ENCODE measurements at regions not wholly inside any gene's neighbourhood (a gene's known extent, or its start where the extent isn't known, plus 50 kb on each side); places are given as distances from the start of the nearest gene placed in this dataset.

DNA sequence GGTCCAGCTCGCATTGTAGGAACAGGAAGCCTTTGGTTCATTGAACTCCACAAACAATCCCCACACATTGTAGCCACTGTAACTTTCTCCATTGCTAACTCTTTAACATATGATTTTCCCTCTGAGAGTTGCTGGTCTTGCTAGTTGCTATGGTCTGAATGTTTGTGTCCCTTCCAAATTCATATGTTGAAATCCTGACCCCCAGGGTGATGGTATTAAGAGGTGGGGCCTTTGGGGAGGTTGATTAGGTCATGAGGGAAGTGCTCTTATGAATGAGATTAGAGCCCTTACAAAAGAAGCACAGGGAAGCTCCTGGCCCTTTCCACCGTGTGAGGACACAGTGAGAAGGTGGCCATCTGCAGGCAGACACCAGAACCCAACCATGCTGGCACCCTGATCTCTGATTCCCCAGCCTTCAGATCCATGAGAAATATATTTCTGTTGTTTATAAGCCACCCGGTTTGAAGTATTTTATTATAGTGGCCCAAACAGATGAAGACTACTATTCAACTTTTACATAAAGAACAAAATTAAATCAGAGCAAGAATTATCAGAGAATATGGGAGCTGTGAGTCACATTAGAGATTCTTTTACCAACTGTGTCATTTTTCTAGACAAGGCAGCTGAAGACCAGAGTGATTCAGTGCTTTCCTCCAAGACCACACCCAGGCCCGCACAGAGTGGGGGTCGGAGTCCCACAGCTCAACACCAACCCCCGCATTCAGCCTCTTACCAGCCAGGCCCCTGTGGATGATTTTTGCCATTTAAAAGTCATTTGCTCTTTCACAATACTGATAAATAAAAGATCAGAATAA lies 143.0 kb downstream of the SAMD5 start:
- TF ChIP-seq, protein P1, sequence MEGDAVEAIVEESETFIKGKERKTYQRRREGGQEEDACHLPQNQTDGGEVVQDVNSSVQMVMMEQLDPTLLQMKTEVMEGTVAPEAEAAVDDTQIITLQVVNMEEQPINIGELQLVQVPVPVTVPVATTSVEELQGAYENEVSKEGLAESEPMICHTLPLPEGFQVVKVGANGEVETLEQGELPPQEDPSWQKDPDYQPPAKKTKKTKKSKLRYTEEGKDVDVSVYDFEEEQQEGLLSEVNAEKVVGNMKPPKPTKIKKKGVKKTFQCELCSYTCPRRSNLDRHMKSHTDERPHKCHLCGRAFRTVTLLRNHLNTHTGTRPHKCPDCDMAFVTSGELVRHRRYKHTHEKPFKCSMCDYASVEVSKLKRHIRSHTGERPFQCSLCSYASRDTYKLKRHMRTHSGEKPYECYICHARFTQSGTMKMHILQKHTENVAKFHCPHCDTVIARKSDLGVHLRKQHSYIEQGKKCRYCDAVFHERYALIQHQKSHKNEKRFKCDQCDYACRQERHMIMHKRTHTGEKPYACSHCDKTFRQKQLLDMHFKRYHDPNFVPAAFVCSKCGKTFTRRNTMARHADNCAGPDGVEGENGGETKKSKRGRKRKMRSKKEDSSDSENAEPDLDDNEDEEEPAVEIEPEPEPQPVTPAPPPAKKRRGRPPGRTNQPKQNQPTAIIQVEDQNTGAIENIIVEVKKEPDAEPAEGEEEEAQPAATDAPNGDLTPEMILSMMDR (IDR thresholded peaks at IDR 0.05): no peak
- no peak for TF ChIP-seq POLR2A (IDR thresholded peaks at IDR 0.05)
